Endothelial cell of umbilical vein (primary cell): ENCODE measurements at regions not wholly inside any gene's neighbourhood (a gene's known extent, or its start where the extent isn't known, plus 50 kb on each side); places are given as distances from the start of the nearest gene placed in this dataset.

ENCODE experiments used
- BruUV-seq: library from RNA; stranded (reverse); fragments of 400-500 nt; replicated peaks from 2 replicates; lab custom pipeline; 2021; lab: Mats Ljungman, UMichigan
- CTCF ChIA-PET: fragments of 300-600, 350-600 bp; sonication (Branson Sonifier 250); formaldehyde crosslinking; loops from one replicate; lab custom pipeline; 2021; ENCODE audit warnings: antibody characterized with exemption, inconsistent platforms; lab: Charles Lee
- POLR2A ChIA-PET: fragments of 300-600, 350-600 bp; sonication (Branson Sonifier 250); formaldehyde crosslinking; loops from one replicate; lab custom pipeline; 2021; ENCODE audit warnings: antibody characterized with exemption, inconsistent platforms; lab: Charles Lee
- DNase-seq: peaks from one replicate; pipeline ENCODE4 v3.0.0-alpha.2; 2011; ENCODE audit warnings: low read depth, low spot score
- FAIRE-seq: peaks from 2 replicates; lab custom pipeline; 2011; peaks lifted over from hg19 to GRCh38; lab: Jason Lieb, UNC
- H2AFZ ChIP-seq: 2 replicates; pipeline ENCODE4 v1.6.0; 2012; ENCODE audit warnings: low read depth, low read length, control low read depth, inconsistent platforms
- H3K27ac ChIP-seq: 2 replicates; pipeline ENCODE4 v1.5.1; 2011; ENCODE audit warnings: low read depth, mild to moderate bottlenecking, control low read depth, low read length, moderate library complexity; ENCODE audit not compliant: insufficient read depth
- H3K27me3 ChIP-seq, 2 experiments: 2 replicates each; pipeline versions ENCODE4 v1.6.0 to v1.6.1; 2011; ENCODE audit warnings: low read length in 2 of 2, mixed read lengths in 1 of 2; ENCODE audit not compliant: control insufficient read depth in 2 of 2, insufficient read depth in 2 of 2
- H3K36me3 ChIP-seq, 2 experiments: 2 replicates in 1 of 2; 3 replicates in 1 of 2; pipeline ENCODE4 v1.5.1; 2011; ENCODE audit warnings: low read length in 2 of 2, mild to moderate bottlenecking in 1 of 2, moderate library complexity in 1 of 2; ENCODE audit not compliant: control insufficient read depth in 2 of 2, insufficient read depth in 2 of 2; ENCODE audit errors: extremely low read depth in 1 of 2
- H3K4me1 ChIP-seq: 3 replicates; pipeline ENCODE4 v1.5.1; 2011; ENCODE audit warnings: mild to moderate bottlenecking, low read length; ENCODE audit not compliant: control insufficient read depth, insufficient read depth; ENCODE audit errors: extremely low read depth
- H3K4me2 ChIP-seq: 2 replicates; pipeline ENCODE4 v1.6.1; 2011; ENCODE audit warnings: low read length, control low read depth, mixed read lengths; ENCODE audit not compliant: insufficient read depth
- H3K4me3 ChIP-seq, 3 experiments: fragments of 200-600 bp in 1 of 3; sonication (generic), shearing (Covaris generic) in 1 of 3; replicated peaks in 1 of 3; 2 replicates each; pipeline ENCODE4 v1.5.1; 2011 to 2016; ENCODE audit warnings: control low read depth in 3 of 3, low read length in 3 of 3, mild to moderate bottlenecking in 2 of 3, inconsistent platforms in 1 of 3, low read depth in 1 of 3, moderate library complexity in 1 of 3; ENCODE audit not compliant: insufficient read depth in 1 of 3
- H3K79me2 ChIP-seq: 2 replicates; pipeline ENCODE4 v1.6.0; 2012; ENCODE audit warnings: low read length, inconsistent platforms; ENCODE audit not compliant: control insufficient read depth, insufficient read depth
- H3K9ac ChIP-seq: replicated peaks from 2 replicates; pipeline ENCODE3; 2011; ENCODE audit warnings: low read length, control low read depth; ENCODE audit not compliant: insufficient read depth; ENCODE audit errors: extremely low read depth
- H3K9me1 ChIP-seq: replicated peaks from 3 replicates; pipeline ENCODE4 v1.6.0; 2011; ENCODE audit warnings: mild to moderate bottlenecking, low read length; ENCODE audit not compliant: control insufficient read depth, insufficient read depth; ENCODE audit errors: extremely low read depth
- H3K9me3 ChIP-seq: replicated peaks from 2 replicates; pipeline ENCODE4 v1.5.1; 2012; ENCODE audit warnings: low read length, inconsistent platforms; ENCODE audit not compliant: control insufficient read depth, insufficient read depth
- H4K20me1 ChIP-seq: replicated peaks from 2 replicates; pipeline ENCODE3; 2011; ENCODE audit warnings: mild to moderate bottlenecking, low read length; ENCODE audit not compliant: control insufficient read depth, insufficient read depth; ENCODE audit errors: extremely low read depth
- CTCF ChIP-seq, 2 donors: IDR thresholded peaks; 1 replicate in 1 of 2; 2 replicates in 1 of 2; pipeline ENCODE4 v1.5.1; 2011; ENCODE audit warnings: low read length in 2 of 2, mild to moderate bottlenecking in 2 of 2, moderate library complexity in 2 of 2, control low read depth in 1 of 2, inconsistent platforms in 1 of 2, low read depth in 1 of 2; ENCODE audit not compliant: insufficient read depth in 1 of 2; ENCODE audit errors: extremely low read depth in 1 of 2
- EZH2 ChIP-seq: IDR thresholded peaks from 2 replicates; pipeline ENCODE4 v1.6.1; 2012; ENCODE audit warnings: borderline replicate concordance, low read depth, mild to moderate bottlenecking, moderate library complexity, low read length, inconsistent platforms; ENCODE audit not compliant: severe bottlenecking
- dilution Hi-C: fragments of 300-500 bp; cut with MboI; formaldehyde crosslinking; loops from one replicate; pipeline ENCODE4 v1.15.0; 2019; ENCODE audit warnings: low sequenced_read_pairs; ENCODE audit not compliant: extremely low pct_ligation_motif_present
- intact Hi-C: fragments of 100-400 bp; cut with micrococcal nuclease; formaldehyde crosslinking; loops from one replicate; pipeline ENCODE4 v1.10.0; 2022

GRCh38 chr1:200488375-200489165, 78.7 kb upstream of the ZNF281 start:
- intact Hi-C loops, result loop anchor here (1.0 to 10.0 kb wide), 10 partner anchors 72 to 943 kb away; partner anchors contain the start of gene ZNF281

More at GRCh38 chr1:200488375-200489165, 78.7 kb upstream of the ZNF281 start:
- ChIA-PET POLR2A (no interaction called here), CTCF (interaction anchor here (0.6 to 2.4 kb wide), 33 partner anchors 10 to 810 kb away, joined by 3 to 51 read pairs (median 4); no protein-coding TSS in a partner anchor)
- Histone ChIP-seq H3K4me3 (no peak overlapping the region), H3K4me2 (peak overlapping the region; percentile 43), H3K27ac (no peak overlapping the region), H3K9me3 (no peaks in the 10 kb centered on the region), H3K4me1 (peaks cover 10% of the 10 kb centered on the region), H3K79me2 (no peaks in the 10 kb centered on the region), H3K9me1 (no peaks in the 10 kb centered on the region), H3K9ac (no peak overlapping the region), H3K27me3 (peaks cover 0 to 2% of the 10 kb centered on the region in 2 experiments), H3K36me3 (no peaks in the 10 kb centered on the region), H2AFZ (peak overlapping the region; percentile 90), H4K20me1 (no peaks in the 10 kb centered on the region)
- DNase-seq (peak; percentile 72), FAIRE-seq (peak; percentile 87)
- no TSS peak for BruUV-seq
- dilution Hi-C loops, result no loop called here
- TF ChIP-seq CTCF (IDR thresholded peaks at IDR 0.05; ENCODE audit: extremely low read depth in 1 of 2, insufficient read depth in 1 of 2, low read depth in 1 of 2, low read length in 2 of 2) (peak; percentile 71 to 73), EZH2 (no peak)
